Common myeloid progenitor, CD34-positive (primary cell): ENCODE measurements at regions not wholly inside any gene's neighbourhood (a gene's known extent, or its start where the extent isn't known, plus 50 kb on each side); places are given as distances from the start of the nearest gene placed in this dataset.

Experiments
- CTCF ChIA-PET: fragments of 350-600 bp; sonication (Branson Sonifier 250); formaldehyde crosslinking; loops from one replicate; lab custom pipeline; 2021; ENCODE audit warnings: antibody characterized with exemption; lab: Charles Lee
- POLR2A ChIA-PET: fragments of 350-600 bp; sonication (Branson Sonifier 250); formaldehyde crosslinking; loops from one replicate; lab custom pipeline; 2021; ENCODE audit warnings: antibody characterized with exemption; lab: Charles Lee
- DNase-seq, 3 donors: peaks; one replicate each; pipeline versions ENCODE4 v3.0.0 to v3.0.0-alpha.2; 2013
- H3K27ac ChIP-seq, 2 experiments: 1 replicate in 1 of 2; 2 replicates in 1 of 2; pipeline ENCODE4 v1.7.0; 2013; ENCODE audit warnings: inconsistent platforms in 2 of 2, low read length in 2 of 2, mild to moderate bottlenecking in 2 of 2, low read depth in 1 of 2, moderate library complexity in 1 of 2; ENCODE audit not compliant: severe bottlenecking in 2 of 2, insufficient read depth in 1 of 2, poor library complexity in 1 of 2
- H3K27me3 ChIP-seq, 5 experiments: replicated peaks in 2 of 5; 1 replicate in 3 of 5; 2 replicates in 2 of 5; pipeline versions ENCODE4 v1.6.1 to v1.7.0; 2013; ENCODE audit warnings: low read length in 4 of 5, mild to moderate bottlenecking in 2 of 5, moderate library complexity in 2 of 5, inconsistent platforms in 1 of 5; ENCODE audit not compliant: insufficient read depth in 5 of 5, control insufficient read depth in 4 of 5
- H3K36me3 ChIP-seq, 4 experiments: 1 replicate in 2 of 4; 2 replicates in 2 of 4; pipeline versions ENCODE4 v1.6.1 to v1.7.0; 2013; ENCODE audit warnings: low read length in 3 of 4, control low read depth in 1 of 4, mild to moderate bottlenecking in 1 of 4; ENCODE audit not compliant: control insufficient read depth in 4 of 4, insufficient read depth in 4 of 4
- H3K4me1 ChIP-seq, 4 experiments: 1 replicate in 3 of 4; 2 replicates in 1 of 4; pipeline versions ENCODE4 v1.6.1 to v1.7.1; 2013; ENCODE audit warnings: low read length in 3 of 4, mild to moderate bottlenecking in 3 of 4, control low read depth in 1 of 4, inconsistent platforms in 1 of 4, moderate library complexity in 1 of 4; ENCODE audit not compliant: control insufficient read depth in 4 of 4, insufficient read depth in 4 of 4; ENCODE audit errors: control extremely low read depth in 1 of 4
- H3K4me3 ChIP-seq, 7 experiments: 1 replicate in 4 of 7; 2 replicates in 3 of 7; pipeline versions ENCODE4 v1.5.1 to v1.7.0; 2013; ENCODE audit warnings: mild to moderate bottlenecking in 7 of 7, low read length in 6 of 7, moderate library complexity in 6 of 7, inconsistent platforms in 2 of 7, low read depth in 2 of 7, control low read depth in 1 of 7; ENCODE audit not compliant: insufficient read depth in 4 of 7, control insufficient read depth in 1 of 7; ENCODE audit errors: extremely low read depth in 1 of 7
- H3K9me3 ChIP-seq, 5 experiments: 1 replicate in 4 of 5; 2 replicates in 1 of 5; pipeline versions ENCODE4 v1.6.1 to v1.7.1; 2013; ENCODE audit warnings: low read length in 4 of 5, mild to moderate bottlenecking in 2 of 5, inconsistent platforms in 1 of 5, low read depth in 1 of 5, moderate library complexity in 1 of 5; ENCODE audit not compliant: control insufficient read depth in 4 of 5, insufficient read depth in 2 of 5; ENCODE audit errors: control extremely low read depth in 1 of 5
- WGBS: methylation state at CpG from one replicate; pipeline ENCODE4 v1.1.5; 2013; ENCODE audit not compliant: insufficient coverage; 5-methylcytosine and 5-hydroxymethylcytosine counted together

DNA sequence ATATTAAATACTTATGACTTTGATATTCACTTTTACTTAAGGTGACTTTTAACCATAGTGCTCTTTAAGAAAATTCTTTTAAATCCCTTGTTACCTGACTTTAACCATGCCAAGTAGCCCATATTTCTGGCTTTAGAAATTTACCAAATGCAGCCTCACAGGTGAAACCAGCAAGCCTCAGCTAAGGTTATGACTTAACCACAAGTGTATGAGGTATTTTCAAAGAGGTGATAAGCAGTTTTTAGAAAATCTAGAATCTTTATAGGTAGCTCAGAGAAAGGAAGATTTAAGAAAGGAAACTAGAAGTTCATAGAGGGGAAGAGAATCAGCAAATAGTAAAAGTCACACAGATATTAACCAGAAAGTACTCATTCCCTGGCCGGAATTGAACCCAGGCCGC, 661.9 kb upstream of the GJE1 start:
- no peak overlapping the region for H3K4me3 ChIP-seq
- DNase-seq, result no peak
- 94% methylated on average over 2 of the region's 2 CpGs for WGBS
- POLR2A ChIA-PET, result no interaction called here
- H3K27me3 ChIP-seq, result no peaks in the 10 kb centered on the region
- H3K9me3 ChIP-seq, result no peaks in the 10 kb centered on the region
- CTCF ChIA-PET, result no interaction called here
- no peak overlapping the region for H3K27ac ChIP-seq
- H3K4me1 ChIP-seq, result no peaks in the 10 kb centered on the region
- no peaks in the 10 kb centered on the region for H3K36me3 ChIP-seq

GRCh38 chr6:141467881-141468280, 664.8 kb upstream of the GJE1 start:
- CTCF ChIA-PET, result no interaction called here
- no peaks in the 10 kb centered on the region for H3K9me3 ChIP-seq
- DNase-seq, result no peak
- peaks cover 0 to 2% (median 0%) of the 10 kb centered on the region in 4 experiments for H3K4me1 ChIP-seq
- no peak overlapping the region for H3K27ac ChIP-seq
- no peak overlapping the region for H3K4me3 ChIP-seq
- H3K27me3 ChIP-seq, result no peaks in the 10 kb centered on the region
- H3K36me3 ChIP-seq, result no peaks in the 10 kb centered on the region
- POLR2A ChIA-PET, result no interaction called here

DNA sequence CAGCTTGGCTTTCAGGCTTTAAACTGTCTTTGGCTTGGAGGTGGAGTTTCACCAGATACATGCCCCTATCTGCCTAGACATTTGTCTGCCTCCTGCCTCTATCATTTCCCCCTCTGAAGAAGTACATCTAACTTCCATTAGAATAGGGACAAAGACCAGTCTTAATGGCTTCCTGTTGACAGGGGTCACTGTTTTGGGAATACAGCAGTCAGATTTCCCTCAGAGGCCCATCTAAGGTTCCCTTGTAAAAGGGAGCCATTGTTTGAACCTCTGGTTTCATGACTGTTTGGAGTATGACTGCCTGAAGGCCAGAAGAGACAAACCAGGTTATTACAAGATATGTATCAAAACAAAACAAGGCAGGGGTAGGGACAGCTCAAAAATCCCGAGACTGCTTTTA, 665.7 kb upstream of the GJE1 start:
- ChIA-PET POLR2A (no interaction called here), CTCF (no interaction called here)
- Histone ChIP-seq H3K9me3 (no peaks in the 10 kb centered on the region), H3K36me3 (no peaks in the 10 kb centered on the region), H3K27me3 (no peaks in the 10 kb centered on the region), H3K27ac (no peak overlapping the region), H3K4me1 (peaks cover 0 to 2% (median 0%) of the 10 kb centered on the region in 4 experiments), H3K4me3 (no peak overlapping the region)
- no peak for DNase-seq
- 91% methylated on average over 1 of the region's 1 CpG for WGBS

GRCh38 chr6:141464896-141465295, 667.8 kb upstream of the GJE1 start:
- peaks cover 0 to 2% (median 0%) of the 10 kb centered on the region in 4 experiments for H3K4me1 ChIP-seq
- no CpG with 5 or more reads among the region's 2 CpGs for WGBS
- no peak overlapping the region for H3K27ac ChIP-seq
- no peaks in the 10 kb centered on the region for H3K36me3 ChIP-seq
- no peaks in the 10 kb centered on the region for H3K9me3 ChIP-seq
- no peaks in the 10 kb centered on the region for H3K27me3 ChIP-seq
- no peak for DNase-seq
- POLR2A ChIA-PET, result no interaction called here
- H3K4me3 ChIP-seq, result no peak overlapping the region
- CTCF ChIA-PET, result no interaction called here

- DNase-seq, result peak in 1 of 3 donors; percentile 27
- Histone ChIP-seq H3K27me3 (no peaks in the 10 kb centered on the region), H3K27ac (no peak overlapping the region), H3K36me3 (no peaks in the 10 kb centered on the region), H3K4me3 (no peak overlapping the region), H3K4me1 (peaks cover 0 to 2% (median 0%) of the 10 kb centered on the region in 4 experiments), H3K9me3 (no peaks in the 10 kb centered on the region)
- ChIA-PET CTCF (no interaction called here), POLR2A (no interaction called here)
- WGBS, result 100% methylated on average over 1 of the region's 2 CpGs
Measured at GRCh38 chr6:141464490-141464889, 668.2 kb upstream of the GJE1 start.

DNA sequence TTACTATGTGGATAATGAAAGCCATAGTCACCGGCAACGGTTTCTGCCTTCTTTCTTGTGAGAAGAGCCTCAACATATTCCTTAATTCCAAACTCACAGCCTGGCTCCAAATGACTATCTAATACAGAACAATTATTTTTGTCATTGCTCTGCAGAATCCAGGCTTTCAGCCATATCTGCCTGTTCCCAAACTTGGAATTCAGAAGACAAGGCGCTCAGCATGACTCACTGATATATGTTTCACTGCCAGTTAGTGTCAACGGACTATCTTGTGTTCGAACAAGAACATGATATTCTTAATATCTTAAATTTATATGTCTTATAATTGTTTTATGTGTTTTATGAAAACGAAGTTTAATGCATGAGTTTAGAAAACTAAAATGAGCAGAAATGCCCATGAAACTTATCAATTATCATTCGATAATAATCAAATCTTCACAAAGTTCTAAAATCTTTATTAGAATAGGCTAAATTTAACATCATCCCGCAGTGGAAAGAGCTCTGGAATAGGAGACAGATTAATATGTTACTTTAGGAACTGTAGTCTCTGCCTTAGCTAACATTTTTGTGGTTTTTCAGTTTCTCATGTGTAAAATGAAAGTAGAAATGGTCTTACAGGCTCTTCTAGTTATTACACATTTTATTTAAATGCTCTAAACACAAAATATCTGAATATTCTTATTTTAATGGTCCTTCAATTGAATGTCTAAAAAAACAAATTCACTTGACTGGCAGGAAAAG, 669.3 kb upstream of the GJE1 start:
- WGBS, result 86% methylated on average over 2 of the region's 8 CpGs
- H3K4me3 ChIP-seq, result no peak overlapping the region
- ChIA-PET POLR2A (no interaction called here), CTCF (no interaction called here)
- no peaks in the 10 kb centered on the region for H3K36me3 ChIP-seq
- H3K4me1 ChIP-seq, result peaks cover 0 to 2% (median 0%) of the 10 kb centered on the region in 4 experiments
- peak in 1 of 3 donors; percentile 19 for DNase-seq
- H3K27ac ChIP-seq, result no peak overlapping the region
- H3K9me3 ChIP-seq, result no peaks in the 10 kb centered on the region
- H3K27me3 ChIP-seq, result no peaks in the 10 kb centered on the region

- H3K4me1 ChIP-seq, result peaks cover 0 to 2% (median 0%) of the 10 kb centered on the region in 4 experiments
- CTCF ChIA-PET, result no interaction called here
- no peaks in the 10 kb centered on the region for H3K36me3 ChIP-seq
- POLR2A ChIA-PET, result no interaction called here
- H3K27ac ChIP-seq, result no peak overlapping the region
- WGBS, result no CpG with 5 or more reads among the region's 1 CpG
- no peak overlapping the region for H3K4me3 ChIP-seq
- no peak for DNase-seq
- H3K27me3 ChIP-seq, result no peaks in the 10 kb centered on the region
- H3K9me3 ChIP-seq, result no peaks in the 10 kb centered on the region
Measured at GRCh38 chr6:141460743-141461484, 671.8 kb upstream of the GJE1 start.
